Stomach (tissue), 4 donors: ENCODE measurements at regions not wholly inside any gene's neighbourhood (a gene's known extent, or its start where the extent isn't known, plus 50 kb on each side); places are given as distances from the start of the nearest gene placed in this dataset.

Experiments used
- CTCF ChIP-seq, 7 experiments: fragments of 450-650 bp in 4 of 7; fragments of 200-600 bp in 3 of 7; sonication (generic) in 3 of 7; IDR thresholded peaks; one replicate each; pipeline ENCODE4 v1.5.1; 2016 to 2019; ENCODE audit warnings: antibody characterized with exemption in 7 of 7, control low read depth in 2 of 7, mild to moderate bottlenecking in 1 of 7
- POLR2AphosphoS5 ChIP-seq, 3 donors: sonication (generic); formaldehyde crosslinking; IDR thresholded peaks; one replicate each; pipeline ENCODE4 v1.6.1; 2016; ENCODE audit warnings: antibody characterized with exemption in 3 of 3

GRCh38 chr4:96787766-96788165, 947.9 kb downstream of the PDHA2 start:
- TF ChIP-seq CTCF (IDR thresholded peaks at IDR 0.05) (no peak), POLR2AphosphoS5 (IDR thresholded peaks at IDR 0.05) (no peak)
